GM12878 (cell line): ENCODE measurements at regions not wholly inside any gene's neighbourhood (a gene's known extent, or its start where the extent isn't known, plus 50 kb on each side); places are given as distances from the start of the nearest gene placed in this dataset.

Experiments
- CREB1 ChIP-seq: IDR thresholded peaks from 2 replicates; pipeline ENCODE4 v1.6.1; 2012; ENCODE audit warnings: low read depth, mild to moderate bottlenecking, inconsistent platforms
- HDAC2 ChIP-seq: fragments of 200-600 bp; sonication (generic); IDR thresholded peaks from 2 replicates; pipeline ENCODE4 v1.6.1; 2017
- KAT2A ChIP-seq: conservative IDR thresholded peaks from 2 replicates; pipeline ENCODE4 v1.6.1; 2011; ENCODE audit warnings: low read depth, low read length; ENCODE audit not compliant: control insufficient read depth
- POLR2AphosphoS5 ChIP-seq: IDR thresholded peaks from 2 replicates; pipeline ENCODE4 v1.6.1; 2011; ENCODE audit warnings: mild to moderate bottlenecking, low read length, inconsistent platforms
- YY1 ChIP-seq: IDR thresholded peaks from 2 replicates; pipeline ENCODE4 v1.6.1; 2011; ENCODE audit warnings: low read depth, mild to moderate bottlenecking, low read length
- TF ChIP-seq, protein P1 (sequence below), 3 experiments: IDR thresholded peaks in 2 of 3; conservative IDR thresholded peaks in 1 of 3; 2 replicates each; pipeline ENCODE4 v1.5.1; 2011; ENCODE audit warnings: low read depth in 3 of 3, low read length in 3 of 3, mild to moderate bottlenecking in 3 of 3, control low read depth in 2 of 3, moderate library complexity in 2 of 3, inconsistent platforms in 1 of 3, mixed read lengths in 1 of 3; ENCODE audit not compliant: control insufficient read depth in 2 of 3, insufficient read depth in 1 of 3; ENCODE audit errors: extremely low read depth in 1 of 3
- TF ChIP-seq, protein P2 (sequence below): IDR thresholded peaks from 2 replicates; pipeline ENCODE4 v1.6.1; 2011; ENCODE audit warnings: low read depth, low read length, improper control_type of control experiment, borderline replicate concordance
- TF ChIP-seq, protein P3 (sequence below): fragments of 450-650 bp; IDR thresholded peaks from 2 replicates; pipeline ENCODE4 v1.6.1; 2016; ENCODE audit warnings: mild to moderate bottlenecking, moderate library complexity, borderline replicate concordance

DNA sequence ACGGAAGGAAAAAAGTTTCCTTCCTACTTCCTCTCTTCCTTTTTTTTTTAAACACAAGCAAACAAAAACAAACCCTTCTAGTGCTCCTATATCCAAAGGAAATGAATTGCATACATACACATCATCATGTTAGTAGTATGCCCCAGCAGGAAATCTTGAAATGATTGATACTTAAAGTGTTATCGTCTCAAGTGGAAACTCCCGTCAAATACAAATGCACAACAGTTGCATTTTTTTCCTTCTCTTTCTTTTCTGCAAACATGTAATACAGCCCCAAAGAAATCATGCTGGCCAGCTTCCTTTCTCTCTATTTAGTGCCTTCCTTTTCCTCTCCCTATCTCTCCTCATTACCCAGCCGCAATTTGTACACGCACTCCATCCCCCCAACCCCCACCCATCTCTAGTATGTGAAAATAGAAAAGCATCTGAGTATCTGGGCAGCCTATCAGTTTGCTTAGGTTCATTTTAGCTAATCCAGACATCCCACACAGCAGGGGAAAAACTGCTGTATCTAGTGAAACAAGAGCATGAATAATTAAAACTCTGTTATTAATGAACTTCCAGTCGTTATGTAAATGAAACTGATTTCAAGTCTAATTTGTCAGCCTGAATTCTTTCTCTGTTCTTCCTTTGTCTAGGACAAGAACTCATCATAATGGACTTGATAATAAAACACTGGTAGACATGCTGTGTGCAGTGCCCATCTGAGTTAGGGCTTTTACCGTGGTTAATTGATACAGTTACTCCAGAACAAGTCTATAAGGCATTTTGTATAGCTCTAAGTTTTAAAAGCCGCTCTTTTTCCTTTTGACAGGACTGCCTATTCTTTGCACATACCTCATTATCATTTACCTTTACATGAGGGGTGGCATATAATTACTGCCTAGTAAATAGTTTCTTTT is 336.5 kb upstream of the ADGRL2 start:
- TF ChIP-seq HDAC2 (no peak), YY1 (no peak), POLR2AphosphoS5 (no peak), CREB1 (no peak), KAT2A (no peak)
- TF ChIP-seq, protein P1, sequence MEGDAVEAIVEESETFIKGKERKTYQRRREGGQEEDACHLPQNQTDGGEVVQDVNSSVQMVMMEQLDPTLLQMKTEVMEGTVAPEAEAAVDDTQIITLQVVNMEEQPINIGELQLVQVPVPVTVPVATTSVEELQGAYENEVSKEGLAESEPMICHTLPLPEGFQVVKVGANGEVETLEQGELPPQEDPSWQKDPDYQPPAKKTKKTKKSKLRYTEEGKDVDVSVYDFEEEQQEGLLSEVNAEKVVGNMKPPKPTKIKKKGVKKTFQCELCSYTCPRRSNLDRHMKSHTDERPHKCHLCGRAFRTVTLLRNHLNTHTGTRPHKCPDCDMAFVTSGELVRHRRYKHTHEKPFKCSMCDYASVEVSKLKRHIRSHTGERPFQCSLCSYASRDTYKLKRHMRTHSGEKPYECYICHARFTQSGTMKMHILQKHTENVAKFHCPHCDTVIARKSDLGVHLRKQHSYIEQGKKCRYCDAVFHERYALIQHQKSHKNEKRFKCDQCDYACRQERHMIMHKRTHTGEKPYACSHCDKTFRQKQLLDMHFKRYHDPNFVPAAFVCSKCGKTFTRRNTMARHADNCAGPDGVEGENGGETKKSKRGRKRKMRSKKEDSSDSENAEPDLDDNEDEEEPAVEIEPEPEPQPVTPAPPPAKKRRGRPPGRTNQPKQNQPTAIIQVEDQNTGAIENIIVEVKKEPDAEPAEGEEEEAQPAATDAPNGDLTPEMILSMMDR (IDR thresholded peaks at IDR 0.05 in 2 of 3, conservative IDR thresholded peaks at IDR 0.05 in 1 of 3; ENCODE audit: control insufficient read depth in 2 of 3, extremely low read depth in 1 of 3, insufficient read depth in 1 of 3, low read depth in 3 of 3, low read length in 3 of 3), result no peak
- TF ChIP-seq, protein P2, sequence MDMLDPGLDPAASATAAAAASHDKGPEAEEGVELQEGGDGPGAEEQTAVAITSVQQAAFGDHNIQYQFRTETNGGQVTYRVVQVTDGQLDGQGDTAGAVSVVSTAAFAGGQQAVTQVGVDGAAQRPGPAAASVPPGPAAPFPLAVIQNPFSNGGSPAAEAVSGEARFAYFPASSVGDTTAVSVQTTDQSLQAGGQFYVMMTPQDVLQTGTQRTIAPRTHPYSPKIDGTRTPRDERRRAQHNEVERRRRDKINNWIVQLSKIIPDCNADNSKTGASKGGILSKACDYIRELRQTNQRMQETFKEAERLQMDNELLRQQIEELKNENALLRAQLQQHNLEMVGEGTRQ, result no peak
- TF ChIP-seq, protein P3, sequence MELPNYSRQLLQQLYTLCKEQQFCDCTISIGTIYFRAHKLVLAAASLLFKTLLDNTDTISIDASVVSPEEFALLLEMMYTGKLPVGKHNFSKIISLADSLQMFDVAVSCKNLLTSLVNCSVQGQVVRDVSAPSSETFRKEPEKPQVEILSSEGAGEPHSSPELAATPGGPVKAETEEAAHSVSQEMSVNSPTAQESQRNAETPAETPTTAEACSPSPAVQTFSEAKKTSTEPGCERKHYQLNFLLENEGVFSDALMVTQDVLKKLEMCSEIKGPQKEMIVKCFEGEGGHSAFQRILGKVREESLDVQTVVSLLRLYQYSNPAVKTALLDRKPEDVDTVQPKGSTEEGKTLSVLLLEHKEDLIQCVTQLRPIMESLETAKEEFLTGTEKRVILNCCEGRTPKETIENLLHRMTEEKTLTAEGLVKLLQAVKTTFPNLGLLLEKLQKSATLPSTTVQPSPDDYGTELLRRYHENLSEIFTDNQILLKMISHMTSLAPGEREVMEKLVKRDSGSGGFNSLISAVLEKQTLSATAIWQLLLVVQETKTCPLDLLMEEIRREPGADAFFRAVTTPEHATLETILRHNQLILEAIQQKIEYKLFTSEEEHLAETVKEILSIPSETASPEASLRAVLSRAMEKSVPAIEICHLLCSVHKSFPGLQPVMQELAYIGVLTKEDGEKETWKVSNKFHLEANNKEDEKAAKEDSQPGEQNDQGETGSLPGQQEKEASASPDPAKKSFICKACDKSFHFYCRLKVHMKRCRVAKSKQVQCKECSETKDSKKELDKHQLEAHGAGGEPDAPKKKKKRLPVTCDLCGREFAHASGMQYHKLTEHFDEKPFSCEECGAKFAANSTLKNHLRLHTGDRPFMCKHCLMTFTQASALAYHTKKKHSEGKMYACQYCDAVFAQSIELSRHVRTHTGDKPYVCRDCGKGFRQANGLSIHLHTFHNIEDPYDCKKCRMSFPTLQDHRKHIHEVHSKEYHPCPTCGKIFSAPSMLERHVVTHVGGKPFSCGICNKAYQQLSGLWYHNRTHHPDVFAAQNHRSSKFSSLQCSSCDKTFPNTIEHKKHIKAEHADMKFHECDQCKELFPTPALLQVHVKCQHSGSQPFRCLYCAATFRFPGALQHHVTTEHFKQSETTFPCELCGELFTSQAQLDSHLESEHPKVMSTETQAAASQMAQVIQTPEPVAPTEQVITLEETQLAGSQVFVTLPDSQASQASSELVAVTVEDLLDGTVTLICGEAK, result no peak
